ENCODE measurements at regions not wholly inside any gene's neighbourhood (a gene's known extent, or its start where the extent isn't known, plus 50 kb on each side); places are given as distances from the start of the nearest gene placed in this dataset.
"Not testable (repeated sequence)": the region's sequence is repeated elsewhere in the genome, so short reads cannot be mapped to it uniquely, and the experiment has no call there.

GRCh38 chr12:90533828-90534227 is 421.1 kb downstream of the CCER1 start:
- not testable (repeated sequence) for TF ChIP-seq CTCF, POLR2A (IDR thresholded peaks at IDR 0.05)
